Neural cell (in vitro differentiated cells): ENCODE measurements at regions not wholly inside any gene's neighbourhood (a gene's known extent, or its start where the extent isn't known, plus 50 kb on each side); places are given as distances from the start of the nearest gene placed in this dataset.

Experiments used
- H2AFZ ChIP-seq: fragments of 200-600, 300-800 bp; sonication (generic), shearing (Covaris generic); 2 replicates; pipeline ENCODE4 v1.6.0; 2014; ENCODE audit warnings: low read depth, mild to moderate bottlenecking, antibody characterized with exemption, low read length, moderate library complexity
- H3F3A ChIP-seq: fragments of 200-600 bp; shearing (Covaris generic); 2 replicates; pipeline ENCODE4 v1.6.1; 2016; ENCODE audit warnings: mild to moderate bottlenecking, moderate library complexity, mixed read lengths, antibody characterized with exemption, low read length; ENCODE audit not compliant: insufficient read depth, poor library complexity, severe bottlenecking
- H3K27ac ChIP-seq: fragments of 200-600, 300-800 bp; sonication (generic), shearing (Covaris generic); 2 replicates; pipeline ENCODE4 v1.5.1; 2014; ENCODE audit warnings: mild to moderate bottlenecking, low read length, moderate library complexity
- H3K27me3 ChIP-seq: fragments of 300-800, 200-600 bp; sonication (generic), shearing (Covaris generic); 2 replicates; pipeline ENCODE4 v1.6.0; 2014; ENCODE audit warnings: mild to moderate bottlenecking, low read depth, low read length, moderate library complexity; ENCODE audit not compliant: insufficient read depth
- H3K36me3 ChIP-seq: fragments of 300-800, 200-600 bp; sonication (generic), shearing (Covaris generic); 2 replicates; pipeline ENCODE4 v1.5.1; 2014; ENCODE audit warnings: mild to moderate bottlenecking, antibody characterized with exemption, low read length, moderate library complexity; ENCODE audit not compliant: insufficient read depth
- H3K4me2 ChIP-seq: fragments of 300-800, 200-600 bp; sonication (generic), shearing (Covaris generic); 2 replicates; pipeline ENCODE4 v1.6.0; 2014; ENCODE audit warnings: mild to moderate bottlenecking, low read length
- H3K4me3 ChIP-seq: fragments of 300-800, 200-600 bp; sonication (generic), shearing (Covaris generic); 2 replicates; pipeline ENCODE4 v1.5.1; 2014; ENCODE audit warnings: mild to moderate bottlenecking, low read length, moderate library complexity
- H3K79me2 ChIP-seq: fragments of 200-600 bp; shearing (Covaris generic); replicated peaks from 2 replicates; pipeline ENCODE4 v1.6.0; 2014; ENCODE audit warnings: mild to moderate bottlenecking, low read length, moderate library complexity; ENCODE audit not compliant: insufficient read depth
- H3K9ac ChIP-seq: fragments of 300-800, 200-600 bp; sonication (generic), shearing (Covaris generic); 2 replicates; pipeline ENCODE4 v1.6.1; 2016; ENCODE audit warnings: mild to moderate bottlenecking, low read length, mixed read lengths
- H3K9me2 ChIP-seq: fragments of 200-600 bp; shearing (Covaris generic); 2 replicates; pipeline ENCODE4 v1.6.1; 2016; ENCODE audit warnings: mild to moderate bottlenecking, low read length, mixed read lengths; ENCODE audit not compliant: insufficient read depth
- H3K9me3 ChIP-seq: fragments of 200-600, 300-800 bp; sonication (generic), shearing (Covaris generic); 2 replicates; pipeline ENCODE4 v1.6.1; 2016; ENCODE audit warnings: mild to moderate bottlenecking, mixed run types, low read length, moderate library complexity, mixed read lengths
- H4K20me1 ChIP-seq: fragments of 200-600 bp; shearing (Covaris generic); 2 replicates; pipeline ENCODE4 v1.6.1; 2016; ENCODE audit warnings: mild to moderate bottlenecking, mixed run types; ENCODE audit not compliant: insufficient read depth
- EP300 ChIP-seq: fragments of 450-650 bp; conservative IDR thresholded peaks from 2 replicates; pipeline ENCODE4 v1.6.1; 2014; ENCODE audit warnings: antibody characterized with exemption, mild to moderate bottlenecking, moderate library complexity; ENCODE audit not compliant: poor library complexity, severe bottlenecking
- EZH2 ChIP-seq: fragments of 200-600, 300-800 bp; shearing (Covaris generic), sonication (generic); IDR thresholded peaks from 2 replicates; pipeline ENCODE4 v1.6.1; 2014; ENCODE audit warnings: antibody characterized with exemption, low read length, borderline replicate concordance, mild to moderate bottlenecking; ENCODE audit not compliant: insufficient read depth, poor library complexity, severe bottlenecking
- MXI1 ChIP-seq: fragments of 450-650 bp; conservative IDR thresholded peaks from 2 replicates; pipeline ENCODE4 v1.6.1; 2014; ENCODE audit warnings: antibody characterized with exemption, mild to moderate bottlenecking; ENCODE audit not compliant: poor library complexity, severe bottlenecking
- POLR2AphosphoS5 ChIP-seq: IDR thresholded peaks from 2 replicates; pipeline ENCODE4 v1.6.1; 2012
- RAD21 ChIP-seq: fragments of 450-650 bp; conservative IDR thresholded peaks from 2 replicates; pipeline ENCODE4 v1.6.1; 2014; ENCODE audit warnings: antibody characterized with exemption, mild to moderate bottlenecking, moderate library complexity
- SMC3 ChIP-seq: fragments of 450-650 bp; conservative IDR thresholded peaks from 2 replicates; pipeline ENCODE4 v1.6.1; 2014; ENCODE audit warnings: antibody characterized with exemption, mild to moderate bottlenecking, moderate library complexity; ENCODE audit not compliant: poor library complexity
- TAF1 ChIP-seq: IDR thresholded peaks from 2 replicates; pipeline ENCODE4 v1.6.1; 2012; ENCODE audit warnings: low read depth
- TF ChIP-seq, protein P1 (sequence below): fragments of 450-650 bp; IDR thresholded peaks from 2 replicates; pipeline ENCODE4 v1.5.1; 2014; ENCODE audit warnings: antibody characterized with exemption, mild to moderate bottlenecking, moderate library complexity; ENCODE audit not compliant: poor library complexity, severe bottlenecking
- TF ChIP-seq, protein P2 (sequence below): IDR thresholded peaks from 2 replicates; pipeline ENCODE4 v1.6.1; 2012; ENCODE audit warnings: borderline replicate concordance

DNA sequence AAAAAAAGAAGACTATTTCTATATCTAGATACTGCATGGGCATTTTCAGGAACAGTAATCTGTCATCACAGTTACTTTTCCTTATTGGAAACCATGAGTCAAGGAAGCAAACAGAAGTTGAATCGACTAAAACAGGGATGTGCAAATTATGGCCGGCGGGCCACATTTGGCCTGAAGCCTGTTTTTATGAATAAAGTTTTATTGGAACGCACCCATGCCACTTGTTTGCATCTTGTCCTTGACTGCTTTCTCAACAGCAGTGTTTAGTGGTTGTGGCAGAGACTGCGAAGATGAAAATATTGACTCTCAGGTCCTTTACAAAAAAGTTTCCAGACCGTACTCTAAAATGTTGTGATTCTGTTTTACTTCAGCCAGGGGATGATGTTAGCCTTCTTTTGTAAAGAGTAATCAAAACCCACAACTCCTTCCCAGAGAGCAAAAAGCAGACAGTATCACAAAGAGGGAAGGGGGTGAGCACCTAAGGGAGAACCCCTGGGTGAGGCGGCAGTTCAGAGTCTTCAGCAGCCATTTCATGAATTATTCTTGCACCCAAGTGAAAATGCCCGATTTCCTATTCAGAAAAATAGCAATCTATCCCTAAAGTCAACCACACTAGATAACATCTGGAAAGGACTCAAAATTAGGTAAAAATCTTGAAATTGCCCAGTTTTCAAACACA lies 190.4 kb downstream of the MYLK4 start:
- H3K27ac ChIP-seq, result no peak overlapping the region

DNA sequence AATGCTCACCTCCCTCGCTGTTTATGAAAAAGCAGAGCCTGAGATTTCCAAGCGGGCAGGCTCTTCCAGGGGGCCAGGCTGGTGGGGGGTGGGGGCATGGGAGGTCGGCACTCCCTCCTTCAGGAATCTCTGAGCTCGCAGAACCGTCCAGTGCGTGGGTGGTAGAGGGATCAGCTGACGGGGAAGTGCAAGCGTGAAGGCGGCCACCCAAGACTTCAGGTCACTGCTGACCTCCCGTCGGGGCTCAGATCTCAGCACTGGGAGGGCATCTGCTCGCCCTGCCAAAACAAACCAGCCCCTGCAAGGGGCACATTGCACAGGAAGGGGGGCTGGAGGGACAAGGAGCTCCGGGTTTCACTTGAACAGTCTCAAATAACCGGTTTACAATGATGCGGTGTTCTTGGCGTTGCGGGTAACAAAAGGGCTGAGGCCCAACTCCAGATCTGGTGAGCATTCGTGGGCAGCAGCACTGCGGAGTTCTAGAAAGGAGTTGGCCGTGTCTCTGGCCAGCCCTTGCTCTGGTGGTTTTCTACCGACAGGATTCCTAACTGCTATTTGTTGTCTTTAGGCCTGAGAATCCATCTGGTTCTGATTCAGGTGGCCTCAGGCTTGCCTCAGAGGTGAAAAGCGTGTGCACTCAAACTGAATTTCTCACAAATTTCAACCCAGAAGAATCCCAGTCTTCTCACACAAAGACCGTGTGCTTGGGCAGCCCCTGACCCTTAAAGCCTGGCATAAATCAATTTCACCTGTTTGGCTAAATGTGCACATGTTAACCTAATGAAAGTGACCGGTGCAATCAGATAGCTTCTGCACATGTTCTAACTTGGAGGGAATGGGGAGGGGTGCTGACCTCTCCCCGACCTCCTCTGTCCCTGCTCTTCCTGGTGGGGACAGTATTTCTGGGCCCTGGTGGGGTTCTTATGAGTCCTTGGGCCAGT lies 191.6 kb downstream of the MYLK4 start:
- Histone ChIP-seq H3K27ac (no peak overlapping the region), H2AFZ (no peak overlapping the region), H3K9me2 (no peaks in the 10 kb centered on the region), H3K4me3 (no peak overlapping the region), H3K9me3 (no peaks in the 10 kb centered on the region), H3K9ac (no peak overlapping the region), H3K79me2 (no peaks in the 10 kb centered on the region), H3K27me3 (no peaks in the 10 kb centered on the region), H4K20me1 (no peaks in the 10 kb centered on the region), H3K36me3 (no peaks in the 10 kb centered on the region), H3F3A (no peaks in the 10 kb centered on the region), H3K4me2 (no peak overlapping the region)
- TF ChIP-seq, protein P1, sequence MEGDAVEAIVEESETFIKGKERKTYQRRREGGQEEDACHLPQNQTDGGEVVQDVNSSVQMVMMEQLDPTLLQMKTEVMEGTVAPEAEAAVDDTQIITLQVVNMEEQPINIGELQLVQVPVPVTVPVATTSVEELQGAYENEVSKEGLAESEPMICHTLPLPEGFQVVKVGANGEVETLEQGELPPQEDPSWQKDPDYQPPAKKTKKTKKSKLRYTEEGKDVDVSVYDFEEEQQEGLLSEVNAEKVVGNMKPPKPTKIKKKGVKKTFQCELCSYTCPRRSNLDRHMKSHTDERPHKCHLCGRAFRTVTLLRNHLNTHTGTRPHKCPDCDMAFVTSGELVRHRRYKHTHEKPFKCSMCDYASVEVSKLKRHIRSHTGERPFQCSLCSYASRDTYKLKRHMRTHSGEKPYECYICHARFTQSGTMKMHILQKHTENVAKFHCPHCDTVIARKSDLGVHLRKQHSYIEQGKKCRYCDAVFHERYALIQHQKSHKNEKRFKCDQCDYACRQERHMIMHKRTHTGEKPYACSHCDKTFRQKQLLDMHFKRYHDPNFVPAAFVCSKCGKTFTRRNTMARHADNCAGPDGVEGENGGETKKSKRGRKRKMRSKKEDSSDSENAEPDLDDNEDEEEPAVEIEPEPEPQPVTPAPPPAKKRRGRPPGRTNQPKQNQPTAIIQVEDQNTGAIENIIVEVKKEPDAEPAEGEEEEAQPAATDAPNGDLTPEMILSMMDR, result no peak
- TF ChIP-seq EZH2, result no peak
- no peak for TF ChIP-seq MXI1
- TF ChIP-seq, protein P2, sequence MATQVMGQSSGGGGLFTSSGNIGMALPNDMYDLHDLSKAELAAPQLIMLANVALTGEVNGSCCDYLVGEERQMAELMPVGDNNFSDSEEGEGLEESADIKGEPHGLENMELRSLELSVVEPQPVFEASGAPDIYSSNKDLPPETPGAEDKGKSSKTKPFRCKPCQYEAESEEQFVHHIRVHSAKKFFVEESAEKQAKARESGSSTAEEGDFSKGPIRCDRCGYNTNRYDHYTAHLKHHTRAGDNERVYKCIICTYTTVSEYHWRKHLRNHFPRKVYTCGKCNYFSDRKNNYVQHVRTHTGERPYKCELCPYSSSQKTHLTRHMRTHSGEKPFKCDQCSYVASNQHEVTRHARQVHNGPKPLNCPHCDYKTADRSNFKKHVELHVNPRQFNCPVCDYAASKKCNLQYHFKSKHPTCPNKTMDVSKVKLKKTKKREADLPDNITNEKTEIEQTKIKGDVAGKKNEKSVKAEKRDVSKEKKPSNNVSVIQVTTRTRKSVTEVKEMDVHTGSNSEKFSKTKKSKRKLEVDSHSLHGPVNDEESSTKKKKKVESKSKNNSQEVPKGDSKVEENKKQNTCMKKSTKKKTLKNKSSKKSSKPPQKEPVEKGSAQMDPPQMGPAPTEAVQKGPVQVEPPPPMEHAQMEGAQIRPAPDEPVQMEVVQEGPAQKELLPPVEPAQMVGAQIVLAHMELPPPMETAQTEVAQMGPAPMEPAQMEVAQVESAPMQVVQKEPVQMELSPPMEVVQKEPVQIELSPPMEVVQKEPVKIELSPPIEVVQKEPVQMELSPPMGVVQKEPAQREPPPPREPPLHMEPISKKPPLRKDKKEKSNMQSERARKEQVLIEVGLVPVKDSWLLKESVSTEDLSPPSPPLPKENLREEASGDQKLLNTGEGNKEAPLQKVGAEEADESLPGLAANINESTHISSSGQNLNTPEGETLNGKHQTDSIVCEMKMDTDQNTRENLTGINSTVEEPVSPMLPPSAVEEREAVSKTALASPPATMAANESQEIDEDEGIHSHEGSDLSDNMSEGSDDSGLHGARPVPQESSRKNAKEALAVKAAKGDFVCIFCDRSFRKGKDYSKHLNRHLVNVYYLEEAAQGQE, result no peak
- TF ChIP-seq POLR2AphosphoS5, result no peak

More for the DNA sequence above, 190.4 kb downstream of the MYLK4 start:
- TF ChIP-seq, protein P1, result no peak
- TF ChIP-seq EZH2, result no peak
- TF ChIP-seq POLR2AphosphoS5, result no peak
- no peak for TF ChIP-seq TAF1
- TF ChIP-seq, protein P2, result no peak
- TF ChIP-seq RAD21, result no peak
- no peak for TF ChIP-seq SMC3
- no peak for TF ChIP-seq EP300
- no peak for TF ChIP-seq MXI1
- Histone ChIP-seq H3K27me3 (no peaks in the 10 kb centered on the region), H3K79me2 (no peaks in the 10 kb centered on the region), H3K9ac (no peak overlapping the region), H3K9me2 (no peaks in the 10 kb centered on the region), H3K4me2 (no peak overlapping the region), H3K36me3 (no peaks in the 10 kb centered on the region), H4K20me1 (no peaks in the 10 kb centered on the region), H3K9me3 (no peaks in the 10 kb centered on the region), H3K4me3 (no peak overlapping the region), H2AFZ (no peak overlapping the region), H3F3A (no peaks in the 10 kb centered on the region)
